Trophoblast cell (in vitro differentiated cells and primary cell): ENCODE measurements at regions not wholly inside any gene's neighbourhood (a gene's known extent, or its start where the extent isn't known, plus 50 kb on each side); places are given as distances from the start of the nearest gene placed in this dataset.
"Not testable (repeated sequence)": the region's sequence is repeated elsewhere in the genome, so short reads cannot be mapped to it uniquely, and the experiment has no call there.

Source experiments
- DNase-seq, 2 donors: peaks; one replicate each; pipeline ENCODE4 v3.0.0-alpha.2; 2016
- H2AFZ ChIP-seq: 2 replicates; pipeline ENCODE4 v1.6.1; 2013; ENCODE audit warnings: low read length, moderate library complexity, mild to moderate bottlenecking; ENCODE audit not compliant: insufficient read depth, poor library complexity
- H2AK5ac ChIP-seq: 2 replicates; pipeline ENCODE4 v1.6.1; 2013; ENCODE audit warnings: mild to moderate bottlenecking, low read length
- H2BK120ac ChIP-seq: 2 replicates; pipeline ENCODE4 v1.6.1; 2013; ENCODE audit warnings: low read length, mild to moderate bottlenecking, moderate library complexity; ENCODE audit not compliant: insufficient read depth, poor library complexity
- H2BK12ac ChIP-seq: 2 replicates; pipeline ENCODE4 v1.6.1; 2013; ENCODE audit warnings: mild to moderate bottlenecking, low read length, moderate library complexity
- H2BK5ac ChIP-seq: 2 replicates; pipeline ENCODE4 v1.6.1; 2013; ENCODE audit warnings: low read length, low read depth, moderate library complexity, mild to moderate bottlenecking; ENCODE audit not compliant: poor library complexity
- H3K14ac ChIP-seq: 2 replicates; pipeline ENCODE4 v1.6.1; 2013; ENCODE audit warnings: mild to moderate bottlenecking, low read length
- H3K18ac ChIP-seq: 2 replicates; pipeline ENCODE4 v1.6.1; 2013; ENCODE audit warnings: mild to moderate bottlenecking, low read length
- H3K23ac ChIP-seq: 2 replicates; pipeline ENCODE4 v1.6.1; 2013; ENCODE audit warnings: low read length
- H3K27ac ChIP-seq: 2 replicates; pipeline ENCODE4 v1.5.1; 2013; ENCODE audit warnings: low read depth, mild to moderate bottlenecking, inconsistent platforms, low read length, moderate library complexity
- H3K27me3 ChIP-seq: 2 replicates; pipeline ENCODE4 v1.6.1; 2013; ENCODE audit warnings: inconsistent platforms, mild to moderate bottlenecking, low read length, moderate library complexity; ENCODE audit not compliant: insufficient read depth
- H3K36me3 ChIP-seq, 2 experiments: 1 replicate in 1 of 2; 2 replicates in 1 of 2; pipeline ENCODE4 v1.6.1; 2013; ENCODE audit warnings: low read length in 2 of 2, mild to moderate bottlenecking in 2 of 2, moderate library complexity in 1 of 2; ENCODE audit not compliant: insufficient read depth in 2 of 2, control insufficient read depth in 1 of 2
- H3K4ac ChIP-seq: 2 replicates; pipeline ENCODE4 v1.6.1; 2013; ENCODE audit warnings: low read depth, mild to moderate bottlenecking, low read length, moderate library complexity
- H3K4me1 ChIP-seq, 2 experiments: 1 replicate in 1 of 2; 2 replicates in 1 of 2; pipeline ENCODE4 v1.6.1; 2013; ENCODE audit warnings: low read length in 2 of 2, mild to moderate bottlenecking in 2 of 2, moderate library complexity in 1 of 2; ENCODE audit not compliant: insufficient read depth in 2 of 2, control insufficient read depth in 1 of 2
- H3K4me2 ChIP-seq: 2 replicates; pipeline ENCODE4 v1.6.1; 2013; ENCODE audit warnings: inconsistent platforms, mild to moderate bottlenecking, low read length, moderate library complexity
- H3K4me3 ChIP-seq: 2 replicates; pipeline ENCODE4 v1.5.1; 2013; ENCODE audit warnings: mild to moderate bottlenecking, low read depth, low read length, inconsistent platforms
- H3K79me1 ChIP-seq: one replicate; pipeline ENCODE4 v1.6.1; 2013; ENCODE audit warnings: low read length
- H3K79me2 ChIP-seq: 2 replicates; pipeline ENCODE4 v1.6.1; 2013; ENCODE audit warnings: low read length, mild to moderate bottlenecking; ENCODE audit not compliant: control insufficient read depth, insufficient read depth, poor library complexity
- H3K9ac ChIP-seq: 2 replicates; pipeline ENCODE4 v1.6.1; 2013; ENCODE audit warnings: mild to moderate bottlenecking, low read length
- H3K9me3 ChIP-seq: 2 replicates; pipeline ENCODE4 v1.6.1; 2013; ENCODE audit warnings: low read depth, mild to moderate bottlenecking, control low read depth, inconsistent platforms, low read length; ENCODE audit not compliant: insufficient read depth
- H4K12ac ChIP-seq: 2 replicates; pipeline ENCODE4 v1.6.1; 2013; ENCODE audit warnings: low read depth, mild to moderate bottlenecking, low read length, moderate library complexity
- H4K8ac ChIP-seq: 2 replicates; pipeline ENCODE4 v1.6.1; 2013; ENCODE audit warnings: low read depth, mild to moderate bottlenecking, low read length, moderate library complexity
- H4K91ac ChIP-seq: one replicate; pipeline ENCODE4 v1.6.1; 2013; ENCODE audit warnings: low read depth, mild to moderate bottlenecking, low read length, moderate library complexity
- WGBS: extraction: QIAGEN DNeasy Blood & Tissue Kit; methylation state at CpG from one replicate; pipeline ENCODE4 v1.1.7; 2013; ENCODE audit warnings: missing lambda C conversion rate; ENCODE audit not compliant: insufficient read length, insufficient coverage; ENCODE audit errors: extremely low coverage; 5-methylcytosine and 5-hydroxymethylcytosine counted together

GRCh38 chr6:141183368-141183767 is 949.4 kb upstream of the GJE1 start:
- no CpG with 5 or more reads among the region's 9 CpGs for WGBS
- no peak overlapping the region for H3K27ac ChIP-seq
- no peak for DNase-seq
- H2AK5ac ChIP-seq: no peak overlapping the region
- no peak overlapping the region for H2BK12ac ChIP-seq
- no peak overlapping the region for H2AFZ ChIP-seq
- no peak overlapping the region for H4K12ac ChIP-seq
- no peak overlapping the region for H2BK120ac ChIP-seq
- H3K9me3 ChIP-seq: peaks cover 4% of the 10 kb centered on the region
- no peak overlapping the region for H3K9ac ChIP-seq
- H3K79me1 ChIP-seq: no peaks in the 10 kb centered on the region
- H4K91ac ChIP-seq: no peak overlapping the region
- no peak overlapping the region for H3K4me2 ChIP-seq
- no peak overlapping the region for H4K8ac ChIP-seq
- no peak overlapping the region for H3K18ac ChIP-seq
- H3K27me3 ChIP-seq: no peaks in the 10 kb centered on the region
- H3K36me3 ChIP-seq: no peaks in the 10 kb centered on the region
- no peak overlapping the region for H3K14ac ChIP-seq
- H3K4me1 ChIP-seq: no peaks in the 10 kb centered on the region
- H2BK5ac ChIP-seq: no peak overlapping the region
- no peak overlapping the region for H3K4ac ChIP-seq
- no peak overlapping the region for H3K4me3 ChIP-seq
- H3K23ac ChIP-seq: no peak overlapping the region
- H3K79me2 ChIP-seq: no peaks in the 10 kb centered on the region

GRCh38 chr6:141175458-141175857 is 957.3 kb upstream of the GJE1 start:
- no CpG with 5 or more reads among the region's 5 CpGs for WGBS
- not testable (repeated sequence) for H3K79me1 ChIP-seq, DNase-seq, H2BK12ac ChIP-seq, H3K9ac ChIP-seq, H3K18ac ChIP-seq, H3K9me3 ChIP-seq, H3K36me3 ChIP-seq, H2BK5ac ChIP-seq, H3K4ac ChIP-seq, H3K23ac ChIP-seq, H3K79me2 ChIP-seq, H3K27ac ChIP-seq, H2AFZ ChIP-seq, H3K4me1 ChIP-seq, H4K12ac ChIP-seq, H4K8ac ChIP-seq, H2BK120ac ChIP-seq, H4K91ac ChIP-seq, H3K4me3 ChIP-seq, H3K4me2 ChIP-seq, H2AK5ac ChIP-seq, H3K14ac ChIP-seq, H3K27me3 ChIP-seq

- H3K79me1 ChIP-seq: no peaks in the 10 kb centered on the region
- WGBS: no CpG with 5 or more reads among the region's 18 CpGs
These were observed 957.8 kb upstream of the GJE1 start for GRCh38 chr6:141174932-141175331.

GRCh38 chr6:141173529-141173928 is 959.2 kb upstream of the GJE1 start:
- H2BK120ac ChIP-seq: no peak overlapping the region
- no peak overlapping the region for H2BK5ac ChIP-seq
- H3K79me1 ChIP-seq: no peaks in the 10 kb centered on the region
- no peak overlapping the region for H3K9ac ChIP-seq
- no peak overlapping the region for H3K18ac ChIP-seq
- no peak overlapping the region for H4K8ac ChIP-seq
- no peaks in the 10 kb centered on the region for H3K4me1 ChIP-seq
- H4K91ac ChIP-seq: no peak overlapping the region
- H3K9me3 ChIP-seq: peaks cover 2% of the 10 kb centered on the region
- H3K36me3 ChIP-seq: no peaks in the 10 kb centered on the region
- no peak overlapping the region for H3K4me3 ChIP-seq
- no peak overlapping the region for H2AK5ac ChIP-seq
- H3K4ac ChIP-seq: no peak overlapping the region
- H2AFZ ChIP-seq: no peak overlapping the region
- no peak overlapping the region for H3K27ac ChIP-seq
- DNase-seq: no peak
- H3K4me2 ChIP-seq: no peak overlapping the region
- H3K79me2 ChIP-seq: no peaks in the 10 kb centered on the region
- no peak overlapping the region for H2BK12ac ChIP-seq
- H4K12ac ChIP-seq: no peak overlapping the region
- H3K14ac ChIP-seq: no peak overlapping the region
- no peaks in the 10 kb centered on the region for H3K27me3 ChIP-seq
- no peak overlapping the region for H3K23ac ChIP-seq

More at GRCh38 chr6:141174932-141175331, 957.8 kb upstream of the GJE1 start:
- no peak for DNase-seq
- Histone ChIP-seq H2AK5ac (no peak overlapping the region), H3K27me3 (no peaks in the 10 kb centered on the region), H3K4ac (no peak overlapping the region), H3K36me3 (no peaks in the 10 kb centered on the region), H2BK5ac (no peak overlapping the region), H3K14ac (no peak overlapping the region), H2AFZ (no peak overlapping the region), H3K27ac (no peak overlapping the region), H3K23ac (no peak overlapping the region), H4K91ac (no peak overlapping the region), H2BK12ac (no peak overlapping the region), H3K4me3 (no peak overlapping the region), H3K79me2 (no peaks in the 10 kb centered on the region), H3K18ac (no peak overlapping the region), H3K4me2 (no peak overlapping the region), H3K4me1 (no peaks in the 10 kb centered on the region), H4K8ac (no peak overlapping the region), H3K9me3 (peaks cover 2% of the 10 kb centered on the region), H3K9ac (no peak overlapping the region), H2BK120ac (no peak overlapping the region), H4K12ac (no peak overlapping the region)
